HEK293T (cell line): ENCODE measurements at regions not wholly inside any gene's neighbourhood (a gene's known extent, or its start where the extent isn't known, plus 50 kb on each side); places are given as distances from the start of the nearest gene placed in this dataset.

Experiments
- CTCF ChIA-PET: fragments of 350-600 bp; formaldehyde crosslinking; extraction: SDS; loops from one replicate; lab custom pipeline; 2021; ENCODE audit warnings: antibody characterized with exemption, inconsistent platforms; lab: Yijun Ruan, JAX
- POLR2A ChIA-PET: fragments of 350-600 bp; formaldehyde crosslinking; extraction: SDS; loops from one replicate; lab custom pipeline; 2020; ENCODE audit warnings: antibody characterized with exemption, inconsistent platforms; lab: Yijun Ruan, JAX
- DNase-seq: peaks from one replicate; pipeline ENCODE4 v3.0.0; 2012; ENCODE audit warnings: mixed read lengths; ENCODE audit errors: extremely low spot score
- ARNT ChIP-seq: fragments of 450-650 bp; IDR thresholded peaks from 2 replicates; pipeline ENCODE4 v1.6.1; 2017; ENCODE audit warnings: mild to moderate bottlenecking
- BHLHE40 ChIP-seq: fragments of 450-650 bp; IDR thresholded peaks from 2 replicates; pipeline ENCODE4 v1.6.1; 2016; ENCODE audit warnings: mild to moderate bottlenecking, moderate library complexity, borderline replicate concordance
- CTBP1 ChIP-seq: fragments of 450-650 bp; IDR thresholded peaks from 2 replicates; pipeline ENCODE4 v1.6.1; 2016; ENCODE audit warnings: borderline replicate concordance
- ELF4 ChIP-seq: fragments of 450-650 bp; IDR thresholded peaks from 2 replicates; pipeline ENCODE4 v1.6.1; 2017; ENCODE audit warnings: antibody characterized with exemption
- FOXA1 ChIP-seq: fragments of 450-650 bp; IDR thresholded peaks from 2 replicates; pipeline ENCODE4 v1.6.1; 2016; ENCODE audit warnings: mild to moderate bottlenecking
- FOXK2 ChIP-seq: fragments of 450-650 bp; IDR thresholded peaks from 2 replicates; pipeline ENCODE4 v1.6.1; 2016; ENCODE audit warnings: mild to moderate bottlenecking
- FOXM1 ChIP-seq: fragments of 450-650 bp; IDR thresholded peaks from 2 replicates; pipeline ENCODE4 v1.6.1; 2017; ENCODE audit warnings: mild to moderate bottlenecking, borderline replicate concordance
- HDGF ChIP-seq: fragments of 450-650 bp; IDR thresholded peaks from 2 replicates; pipeline ENCODE4 v1.6.1; 2017; ENCODE audit warnings: antibody characterized with exemption, borderline replicate concordance
- L3MBTL2 ChIP-seq: fragments of 450-650 bp; conservative IDR thresholded peaks from 2 replicates; pipeline ENCODE4 v1.6.1; 2016; ENCODE audit warnings: mild to moderate bottlenecking
- LEF1 ChIP-seq: fragments of 450-650 bp; IDR thresholded peaks from 2 replicates; pipeline ENCODE4 v1.6.1; 2017; ENCODE audit warnings: mild to moderate bottlenecking, borderline replicate concordance
- NFRKB ChIP-seq: fragments of 450-650 bp; IDR thresholded peaks from 2 replicates; pipeline ENCODE4 v1.6.1; 2016; ENCODE audit warnings: mild to moderate bottlenecking, moderate library complexity
- SP1 ChIP-seq: fragments of 450-650 bp; IDR thresholded peaks from 2 replicates; pipeline ENCODE4 v1.6.1; 2017
- SUZ12 ChIP-seq: fragments of 450-650 bp; IDR thresholded peaks from 2 replicates; pipeline ENCODE4 v1.6.1; 2016; ENCODE audit warnings: mild to moderate bottlenecking
- TARDBP ChIP-seq: fragments of 450-650 bp; IDR thresholded peaks from 2 replicates; pipeline ENCODE4 v1.6.1; 2016
- ZNF384 ChIP-seq: fragments of 450-650 bp; IDR thresholded peaks from 2 replicates; pipeline ENCODE4 v1.6.1; 2016
- TF ChIP-seq, protein P1 (sequence below): fragments of 450-650 bp; IDR thresholded peaks from 2 replicates; pipeline ENCODE4 v1.6.1; 2016

DNA sequence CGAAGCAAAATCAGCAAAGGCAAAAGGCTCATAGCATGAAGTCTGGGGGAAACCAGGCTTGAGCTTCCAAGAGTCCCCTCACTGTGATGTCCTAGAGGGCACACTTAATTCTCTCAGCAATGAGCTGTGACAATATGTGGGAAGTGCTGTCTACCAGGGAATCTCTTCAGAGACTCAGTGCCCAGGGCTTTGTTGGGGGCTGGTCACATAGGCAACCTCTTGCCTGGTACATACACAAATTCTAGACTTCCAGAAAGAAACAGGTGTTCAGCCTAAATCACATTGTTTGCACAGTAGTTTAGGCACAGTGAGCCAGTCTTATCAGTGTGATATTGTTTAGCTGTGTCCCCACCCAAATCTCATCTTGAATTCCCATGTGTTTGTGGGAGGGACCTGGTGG is 400.5 kb downstream of the PRDM2 start:
- TF ChIP-seq SP1 (no peak), L3MBTL2 (no peak), NFRKB (no peak), FOXK2 (no peak), ELF4 (no peak), FOXA1 (no peak), ARNT (no peak), LEF1 (no peak), CTBP1 (no peak)
- TF ChIP-seq, protein P1, sequence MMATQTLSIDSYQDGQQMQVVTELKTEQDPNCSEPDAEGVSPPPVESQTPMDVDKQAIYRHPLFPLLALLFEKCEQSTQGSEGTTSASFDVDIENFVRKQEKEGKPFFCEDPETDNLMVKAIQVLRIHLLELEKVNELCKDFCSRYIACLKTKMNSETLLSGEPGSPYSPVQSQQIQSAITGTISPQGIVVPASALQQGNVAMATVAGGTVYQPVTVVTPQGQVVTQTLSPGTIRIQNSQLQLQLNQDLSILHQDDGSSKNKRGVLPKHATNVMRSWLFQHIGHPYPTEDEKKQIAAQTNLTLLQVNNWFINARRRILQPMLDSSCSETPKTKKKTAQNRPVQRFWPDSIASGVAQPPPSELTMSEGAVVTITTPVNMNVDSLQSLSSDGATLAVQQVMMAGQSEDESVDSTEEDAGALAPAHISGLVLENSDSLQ: no peak
- POLR2A ChIA-PET: no interaction called here
- no peak for DNase-seq
- CTCF ChIA-PET: no interaction called here

DNA sequence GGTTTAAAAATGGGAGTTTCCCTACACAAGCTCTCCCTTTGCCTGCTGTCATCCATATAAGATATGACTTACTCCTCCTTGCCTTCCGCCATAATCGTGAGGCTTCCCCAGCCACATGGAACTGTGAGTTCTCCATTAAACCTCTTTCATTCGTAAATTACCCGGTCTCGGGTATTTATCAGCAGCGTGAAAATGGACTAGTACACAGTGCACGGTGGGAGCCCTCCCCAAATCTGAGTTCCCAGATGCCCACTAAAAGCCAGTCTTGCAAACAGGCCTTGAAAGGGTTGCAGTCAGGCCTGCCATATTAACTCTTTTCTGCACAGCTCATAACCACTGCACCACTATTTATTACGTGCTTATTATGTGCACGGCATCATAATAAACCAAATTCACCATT is 400.9 kb downstream of the PRDM2 start:
- TF ChIP-seq SP1 (no peak), LEF1 (no peak), L3MBTL2 (no peak), FOXM1 (no peak), ZNF384 (no peak), FOXA1 (no peak), ARNT (no peak), ELF4 (no peak), CTBP1 (no peak), NFRKB (no peak)
- TF ChIP-seq, protein P1: no peak
- DNase-seq: no peak
- ChIA-PET POLR2A (no interaction called here), CTCF (no interaction called here)

DNA sequence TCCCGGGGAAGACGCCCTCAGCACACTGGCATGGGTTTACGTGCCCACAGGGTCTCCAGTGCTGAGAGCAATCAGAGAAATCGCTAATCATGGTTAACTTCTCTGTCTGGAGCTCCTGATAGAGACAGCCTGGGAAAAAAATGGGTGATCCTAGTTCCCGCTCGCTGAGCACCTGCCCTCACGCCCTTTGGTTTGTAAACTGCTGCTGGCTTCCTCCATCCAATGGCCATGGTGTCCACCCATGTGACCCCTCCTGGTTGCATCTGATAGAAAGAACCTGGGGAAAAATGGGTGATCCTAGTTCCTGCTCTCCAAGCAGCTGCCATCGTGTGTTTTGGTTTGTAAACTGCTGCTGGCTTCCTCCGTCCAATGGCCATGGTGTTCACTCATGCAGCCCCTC is 402.2 kb downstream of the PRDM2 start:
- CTCF ChIA-PET: interaction anchor here (0.6 to 1.1 kb wide), 3 partner anchors 12 to 345 kb away, joined by 3 read pairs; no protein-coding TSS in a partner anchor
- POLR2A ChIA-PET: no interaction called here
- no peak for DNase-seq
- TF ChIP-seq FOXK2: no peak
- TF ChIP-seq HDGF: no peak
- no peak for TF ChIP-seq ZNF384
- TF ChIP-seq FOXA1: no peak
- no peak for TF ChIP-seq L3MBTL2
- no peak for TF ChIP-seq SP1
- TF ChIP-seq BHLHE40: no peak
- TF ChIP-seq SUZ12: no peak
- TF ChIP-seq NFRKB: no peak
- TF ChIP-seq ELF4: no peak
- TF ChIP-seq FOXM1: no peak
- TF ChIP-seq LEF1: no peak
- no peak for TF ChIP-seq TARDBP
- TF ChIP-seq, protein P1: no peak
- TF ChIP-seq CTBP1: no peak
- TF ChIP-seq ARNT: no peak

DNA sequence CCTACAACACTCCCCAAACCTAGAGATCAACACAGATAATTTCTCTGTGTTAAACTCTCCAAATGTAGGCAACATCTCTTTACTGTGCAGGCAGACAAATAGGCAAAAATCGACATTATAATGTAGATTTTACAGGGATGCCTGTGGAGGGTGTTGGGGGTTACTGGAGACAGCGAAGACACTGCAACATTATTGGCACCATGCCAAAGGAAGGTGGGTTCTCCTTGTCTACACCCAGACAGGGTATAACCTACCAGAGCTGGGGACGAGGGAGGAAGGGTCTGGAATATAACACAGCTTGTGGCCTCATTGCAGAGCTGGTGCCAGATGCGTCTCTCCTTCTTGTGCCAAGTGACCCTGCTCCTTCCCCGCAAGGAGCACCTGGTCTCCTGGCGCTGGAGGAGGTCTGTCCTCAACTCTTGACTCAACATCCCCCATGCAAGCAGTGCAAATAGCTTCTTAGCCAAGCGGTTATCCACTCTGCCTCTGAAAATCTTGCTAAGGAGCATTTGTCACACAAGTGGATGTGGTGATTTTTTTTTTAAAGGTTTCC is 404.0 kb downstream of the PRDM2 start:
- POLR2A ChIA-PET: no interaction called here
- CTCF ChIA-PET: no interaction called here
- TF ChIP-seq ZNF384: no peak
- TF ChIP-seq, protein P1: no peak
- TF ChIP-seq CTBP1: no peak
- no peak for TF ChIP-seq NFRKB
- TF ChIP-seq FOXK2: no peak
- TF ChIP-seq FOXA1: no peak
- no peak for TF ChIP-seq SUZ12
- TF ChIP-seq ELF4: no peak
- no peak for TF ChIP-seq BHLHE40
- TF ChIP-seq ARNT: no peak
- TF ChIP-seq FOXM1: no peak
- no peak for TF ChIP-seq SP1
- TF ChIP-seq LEF1: no peak
- no peak for TF ChIP-seq TARDBP
- TF ChIP-seq HDGF: no peak
- no peak for DNase-seq

DNA sequence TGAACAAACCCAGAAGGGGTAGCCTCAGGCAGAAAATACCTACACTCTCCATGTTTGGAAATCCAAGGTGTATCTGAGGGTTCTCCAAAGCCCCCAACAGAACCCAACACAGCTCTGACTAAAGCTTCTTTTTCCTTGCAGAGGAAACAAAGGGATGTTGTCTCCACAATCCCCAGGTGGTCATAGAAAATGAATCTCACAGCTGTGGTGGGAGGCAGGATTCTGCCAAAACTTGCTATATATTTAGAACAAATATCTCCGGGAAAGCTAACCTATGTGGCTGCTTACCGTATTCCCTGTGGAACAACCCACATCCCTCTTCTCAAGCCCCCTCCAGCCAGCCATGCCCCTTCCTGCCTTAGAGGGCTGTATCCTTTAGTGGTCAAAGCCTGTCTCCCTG is 406.1 kb downstream of the PRDM2 start:
- no peak for TF ChIP-seq ELF4
- no peak for TF ChIP-seq TARDBP
- TF ChIP-seq, protein P1: no peak
- no peak for TF ChIP-seq CTBP1
- TF ChIP-seq L3MBTL2: no peak
- TF ChIP-seq BHLHE40: no peak
- TF ChIP-seq LEF1: no peak
- TF ChIP-seq ARNT: no peak
- no peak for TF ChIP-seq SUZ12
- TF ChIP-seq NFRKB: no peak
- TF ChIP-seq FOXM1: no peak
- no peak for TF ChIP-seq FOXA1
- TF ChIP-seq ZNF384: no peak
- TF ChIP-seq FOXK2: no peak
- TF ChIP-seq SP1: no peak
- TF ChIP-seq HDGF: no peak
- POLR2A ChIA-PET: no interaction called here
- CTCF ChIA-PET: no interaction called here
- no peak for DNase-seq
